OCI-LY1 (cell line): ENCODE measurements at regions not wholly inside any gene's neighbourhood (a gene's known extent, or its start where the extent isn't known, plus 50 kb on each side); places are given as distances from the start of the nearest gene placed in this dataset.

ENCODE experiments used
- CTCF ChIP-seq: fragments of 200-600 bp; sonication (generic), shearing (Covaris generic); IDR thresholded peaks from 2 replicates; pipeline ENCODE4 v1.5.1; 2017; ENCODE audit warnings: mild to moderate bottlenecking, antibody characterized with exemption, low read length, moderate library complexity, mixed read lengths
- EZH2 ChIP-seq: fragments of 200-600 bp; sonication (generic), shearing (Covaris generic); IDR thresholded peaks from 2 replicates; pipeline ENCODE4 v1.8.0; 2017; ENCODE audit warnings: borderline replicate concordance, mixed run types, mild to moderate bottlenecking, antibody characterized with exemption, low read length, moderate library complexity, mixed read lengths

DNA sequence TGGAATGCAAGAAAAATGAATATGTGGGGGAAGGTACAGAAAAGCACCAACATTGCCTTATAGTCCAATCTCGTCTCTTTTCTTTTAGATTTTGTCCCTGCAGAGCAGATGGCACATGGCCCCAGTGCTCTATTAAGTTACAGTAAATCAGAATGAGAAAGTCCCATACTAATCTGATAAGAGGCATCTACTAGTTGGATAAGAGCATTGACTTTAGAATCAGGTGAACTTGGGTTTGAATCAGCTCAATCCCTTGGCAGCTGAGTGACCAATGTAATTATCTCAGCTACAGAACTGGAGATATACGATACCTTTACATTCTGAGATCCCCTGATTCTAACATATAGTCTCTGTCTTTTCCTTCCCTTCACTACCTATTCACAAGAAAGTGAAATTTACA lies 54.8 kb upstream of the PDE1A start:
- TF ChIP-seq CTCF (no peak), EZH2 (no peak)
